Uterus (tissue), 2 donors: ENCODE measurements at regions not wholly inside any gene's neighbourhood (a gene's known extent, or its start where the extent isn't known, plus 50 kb on each side); places are given as distances from the start of the nearest gene placed in this dataset.

ENCODE experiments used
- CTCF ChIP-seq, 4 experiments: fragments of 200-600 bp in 2 of 4; fragments of 450-650 bp in 2 of 4; sonication (generic) in 2 of 4; IDR thresholded peaks; one replicate each; pipeline ENCODE4 v1.5.1; 2016 to 2019; ENCODE audit warnings: antibody characterized with exemption in 4 of 4, mild to moderate bottlenecking in 2 of 4, moderate library complexity in 1 of 4
- POLR2A ChIP-seq, 2 donors: fragments of 450-650 bp; IDR thresholded peaks; one replicate each; pipeline ENCODE4 v1.6.1; 2016; ENCODE audit warnings: antibody characterized with exemption in 2 of 2, mild to moderate bottlenecking in 1 of 2, moderate library complexity in 1 of 2

DNA sequence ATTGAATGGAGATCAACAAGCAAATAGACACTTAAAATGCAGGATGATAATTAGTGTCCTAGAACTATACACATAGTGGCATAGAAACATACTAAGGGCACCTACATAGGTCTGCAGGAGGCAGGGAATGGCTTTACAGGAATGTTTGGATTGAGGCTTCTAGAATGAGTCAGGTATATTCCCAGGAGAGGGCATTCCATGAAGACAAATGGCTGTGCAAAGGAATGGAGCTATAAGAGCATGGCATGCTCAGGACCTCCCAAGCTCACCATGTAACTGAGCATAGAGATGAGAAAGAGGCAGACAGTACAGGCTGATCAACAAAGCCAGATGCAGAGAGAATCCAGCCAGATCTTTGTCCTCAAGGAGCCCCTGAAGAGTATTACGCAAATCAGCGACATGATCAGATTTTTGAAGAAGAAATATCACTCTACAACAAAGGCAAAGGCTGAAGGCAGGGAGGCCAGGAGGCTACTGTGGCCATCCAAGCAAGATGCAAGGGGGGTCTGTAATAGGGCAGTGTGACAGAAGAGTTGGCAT, 211.1 kb upstream of the MTNR1B start:
- no peak for TF ChIP-seq CTCF (IDR thresholded peaks at IDR 0.05)
- no peak for TF ChIP-seq POLR2A (IDR thresholded peaks at IDR 0.05)
